Uterus (tissue), 2 donors: ENCODE measurements at regions not wholly inside any gene's neighbourhood (a gene's known extent, or its start where the extent isn't known, plus 50 kb on each side); places are given as distances from the start of the nearest gene placed in this dataset.

Experiments used
- POLR2A ChIP-seq, 2 donors: fragments of 450-650 bp; IDR thresholded peaks; one replicate each; pipeline ENCODE4 v1.6.1; 2016; ENCODE audit warnings: antibody characterized with exemption in 2 of 2, mild to moderate bottlenecking in 1 of 2, moderate library complexity in 1 of 2
- TF ChIP-seq, protein P1 (sequence below), 4 experiments: fragments of 200-600 bp in 2 of 4; fragments of 450-650 bp in 2 of 4; sonication (generic) in 2 of 4; IDR thresholded peaks; one replicate each; pipeline ENCODE4 v1.5.1; 2016 to 2019; ENCODE audit warnings: antibody characterized with exemption in 4 of 4, mild to moderate bottlenecking in 2 of 4, moderate library complexity in 1 of 4

DNA sequence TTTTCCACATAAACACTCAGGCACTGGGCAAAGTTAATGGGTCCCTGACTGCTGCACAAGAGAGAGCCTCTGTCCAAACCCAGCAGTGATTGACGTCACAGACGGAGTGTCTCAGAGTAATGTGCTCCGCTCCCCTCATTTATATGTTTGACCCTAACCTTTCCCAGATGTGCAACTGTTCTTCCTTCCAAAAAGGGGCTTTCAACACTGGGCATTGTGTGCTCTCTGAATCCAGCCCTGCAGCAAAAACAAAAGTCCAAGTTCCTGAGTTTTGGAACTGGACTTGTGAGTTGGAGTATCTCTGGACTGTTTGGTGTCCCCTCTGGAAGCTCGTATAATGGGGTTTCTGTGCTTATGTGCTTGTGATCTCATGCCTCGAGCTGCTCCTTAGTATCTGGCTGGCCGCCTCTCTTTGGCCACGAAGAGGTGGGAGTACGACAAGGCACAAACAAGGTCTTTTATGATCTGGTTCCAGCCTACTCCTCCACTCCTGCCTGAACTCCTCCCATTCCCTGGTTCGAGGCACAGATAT lies 76.4 kb upstream of the SMIM36 start:
- TF ChIP-seq, protein P1, sequence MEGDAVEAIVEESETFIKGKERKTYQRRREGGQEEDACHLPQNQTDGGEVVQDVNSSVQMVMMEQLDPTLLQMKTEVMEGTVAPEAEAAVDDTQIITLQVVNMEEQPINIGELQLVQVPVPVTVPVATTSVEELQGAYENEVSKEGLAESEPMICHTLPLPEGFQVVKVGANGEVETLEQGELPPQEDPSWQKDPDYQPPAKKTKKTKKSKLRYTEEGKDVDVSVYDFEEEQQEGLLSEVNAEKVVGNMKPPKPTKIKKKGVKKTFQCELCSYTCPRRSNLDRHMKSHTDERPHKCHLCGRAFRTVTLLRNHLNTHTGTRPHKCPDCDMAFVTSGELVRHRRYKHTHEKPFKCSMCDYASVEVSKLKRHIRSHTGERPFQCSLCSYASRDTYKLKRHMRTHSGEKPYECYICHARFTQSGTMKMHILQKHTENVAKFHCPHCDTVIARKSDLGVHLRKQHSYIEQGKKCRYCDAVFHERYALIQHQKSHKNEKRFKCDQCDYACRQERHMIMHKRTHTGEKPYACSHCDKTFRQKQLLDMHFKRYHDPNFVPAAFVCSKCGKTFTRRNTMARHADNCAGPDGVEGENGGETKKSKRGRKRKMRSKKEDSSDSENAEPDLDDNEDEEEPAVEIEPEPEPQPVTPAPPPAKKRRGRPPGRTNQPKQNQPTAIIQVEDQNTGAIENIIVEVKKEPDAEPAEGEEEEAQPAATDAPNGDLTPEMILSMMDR (IDR thresholded peaks at IDR 0.05): no peak
- no peak for TF ChIP-seq POLR2A (IDR thresholded peaks at IDR 0.05)
